Left colon (tissue), 2 donors: ENCODE measurements at regions not wholly inside any gene's neighbourhood (a gene's known extent, or its start where the extent isn't known, plus 50 kb on each side); places are given as distances from the start of the nearest gene placed in this dataset.

Experiments
- ATAC-seq: fragments of 200-7000 bp; cut with Tn5 transposase; one replicate; pipeline ENCODE4 v1.9.1; 2020; ENCODE audit warnings: mild to moderate bottlenecking, moderate library complexity
- DNase-seq, 2 donors: peaks; one replicate each; pipeline ENCODE4 v3.0.0-alpha.2; 2020
- intact Hi-C, 2 donors: fragments of 100-400 bp; cut with DNase I in 1 of 2; cut with micrococcal nuclease in 1 of 2; formaldehyde crosslinking; loops; one replicate each; pipeline versions ENCODE4 v1.11.2 to v1.14.0; 2022; cut with DNase I, micrococcal nuclease
- donor health status: DM: no; HTN: no; CAD: no.
- donor health status: DM: yes; HTN: yes; CAD: no.

DNA sequence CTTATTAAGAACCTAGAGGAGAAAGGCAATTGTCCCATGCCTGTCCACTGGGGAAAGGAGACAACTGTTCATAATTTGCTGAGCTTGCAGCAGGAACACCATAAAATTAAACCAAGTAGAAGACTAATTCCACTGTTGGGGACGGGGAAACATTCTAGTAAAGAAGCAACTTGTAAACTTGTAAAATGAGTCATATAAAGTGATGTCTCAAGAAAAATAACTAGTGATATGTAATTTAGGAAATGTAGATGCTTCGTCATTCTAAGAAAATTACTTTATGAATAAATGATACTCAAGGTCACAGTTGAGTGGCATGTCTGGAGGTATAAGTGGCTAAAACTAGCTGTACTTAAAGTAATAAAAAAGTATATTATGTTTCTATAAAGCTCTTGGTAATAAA is 121.2 kb upstream of the MID1 start:
- intact Hi-C loops, result no loop called here
- DNase-seq, result no peak
- ATAC-seq, result no peak

DNA sequence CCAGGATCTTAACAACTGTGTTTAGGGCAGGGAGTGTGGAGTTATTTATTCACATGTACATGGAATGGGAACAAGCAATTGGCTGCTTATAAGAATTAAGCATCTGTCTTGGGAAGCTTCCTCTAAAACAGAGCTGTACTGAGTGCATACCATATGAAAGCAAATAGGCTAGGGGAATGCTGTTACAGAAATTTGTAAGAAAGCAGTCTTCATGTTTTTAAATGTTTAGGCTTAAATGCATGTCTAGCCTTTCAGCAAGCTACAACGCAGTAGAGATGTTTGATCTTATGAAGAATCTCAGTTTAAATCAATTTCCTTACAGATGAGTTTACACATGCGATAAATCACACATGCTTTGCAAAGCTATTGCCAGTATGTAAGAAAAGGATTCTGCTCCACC is 123.1 kb upstream of the MID1 start:
- intact Hi-C loops, result no loop called here
- ATAC-seq, result no peak
- DNase-seq, result no peak

DNA sequence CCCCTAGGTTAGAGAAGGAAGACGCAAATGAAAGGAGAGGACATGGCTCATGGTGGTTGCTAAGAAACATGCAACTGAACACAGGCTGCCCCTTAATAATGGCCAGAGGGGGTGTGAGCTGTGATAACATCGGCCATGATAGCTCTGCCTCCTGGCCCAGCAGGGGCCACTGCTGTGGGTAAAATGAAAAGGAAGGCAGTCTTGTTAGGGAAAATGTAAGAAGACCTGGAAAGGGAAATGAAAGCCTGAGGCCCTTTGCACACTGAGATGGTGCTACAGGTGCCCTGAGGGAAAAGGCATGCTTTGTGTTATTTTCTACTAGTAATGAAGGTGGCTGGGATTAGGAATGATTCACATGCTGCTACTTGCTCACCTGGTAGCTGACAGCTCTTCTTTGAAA is 123.6 kb upstream of the MID1 start:
- DNase-seq, result no peak
- no peak for ATAC-seq
- intact Hi-C loops, result no loop called here

DNA sequence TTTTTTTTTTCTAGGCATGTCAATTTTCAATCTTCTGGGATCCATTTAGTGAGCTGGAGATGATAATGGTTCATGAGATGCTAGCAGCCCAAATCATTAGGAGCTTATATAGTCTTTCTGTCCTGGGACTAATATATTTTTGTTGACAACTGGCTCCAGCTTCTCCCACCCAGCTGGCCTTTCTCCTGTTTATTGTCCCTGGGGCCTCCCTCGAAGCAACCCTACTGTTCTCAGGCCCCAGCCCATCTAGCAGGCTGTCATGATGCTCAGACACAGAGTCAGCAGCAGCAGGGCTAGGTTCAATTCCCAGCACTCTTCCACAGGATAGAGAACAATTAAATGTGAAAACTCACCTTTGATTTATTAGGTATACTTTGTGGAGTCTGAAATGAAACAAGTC is 127.6 kb upstream of the MID1 start:
- intact Hi-C loops, result no loop called here
- ATAC-seq (no peak), DNase-seq (no peak)

DNA sequence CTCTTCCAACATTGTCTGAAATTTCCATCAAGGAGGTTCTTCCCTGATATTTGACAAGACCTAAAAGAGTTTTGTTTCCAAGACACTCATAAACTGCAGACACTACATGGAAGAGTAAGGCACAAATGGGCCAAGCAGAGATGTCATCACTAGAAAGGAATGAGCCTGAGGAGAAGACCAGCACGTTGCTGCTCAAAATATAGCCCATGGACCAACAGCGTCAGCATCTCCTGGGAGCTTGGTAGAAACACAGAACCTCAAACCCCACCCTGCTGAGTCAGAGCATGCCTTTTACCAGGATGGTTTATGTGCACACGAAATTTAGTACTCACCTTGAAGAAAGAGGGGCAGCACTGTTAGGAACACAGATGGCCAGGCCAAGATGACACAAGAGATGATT is 128.7 kb upstream of the MID1 start:
- ATAC-seq (no peak), DNase-seq (no peak)
- intact Hi-C loops, result no loop called here

DNA sequence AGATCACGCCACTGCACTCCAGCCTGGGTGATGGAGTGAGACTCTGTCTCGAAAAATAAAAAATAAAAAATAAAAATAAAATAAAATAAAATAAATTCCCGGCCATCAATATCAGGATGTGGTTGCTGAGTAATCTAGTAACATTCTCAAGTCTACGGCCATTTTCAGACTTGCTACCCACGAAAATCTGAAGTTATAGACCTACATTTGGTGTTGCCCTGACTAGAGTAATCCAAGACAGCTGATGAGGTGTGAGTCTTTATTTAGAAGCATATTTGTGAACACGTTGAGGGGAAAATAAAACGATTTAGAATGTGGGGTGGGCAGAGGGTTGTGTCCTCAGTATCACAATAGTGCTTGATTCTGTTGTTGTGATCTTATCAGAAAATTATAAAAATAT is 130.2 kb upstream of the MID1 start:
- DNase-seq (no peak), ATAC-seq (no peak)
- intact Hi-C loops, result no loop called here

DNA sequence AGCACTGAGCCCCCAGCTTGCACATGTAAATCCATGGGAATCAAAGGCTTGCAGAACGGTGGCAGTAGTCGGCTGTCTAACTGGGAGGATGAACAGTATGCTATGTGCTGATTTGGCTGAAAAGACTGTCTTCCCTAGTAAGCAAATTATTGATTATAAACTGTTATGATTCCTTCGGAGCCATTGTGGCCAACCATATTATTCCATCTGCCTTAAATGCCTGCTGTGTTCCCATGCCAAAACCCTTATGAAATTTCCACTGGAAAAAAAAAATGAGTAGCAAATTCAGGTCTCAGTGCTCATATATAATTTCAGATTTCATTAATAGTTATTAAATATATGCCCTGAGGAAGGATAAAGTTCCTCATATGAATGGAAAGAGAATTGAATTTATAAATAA is 132.7 kb upstream of the MID1 start:
- ATAC-seq, result no peak
- DNase-seq, result no peak
- intact Hi-C loops, result no loop called here

DNA sequence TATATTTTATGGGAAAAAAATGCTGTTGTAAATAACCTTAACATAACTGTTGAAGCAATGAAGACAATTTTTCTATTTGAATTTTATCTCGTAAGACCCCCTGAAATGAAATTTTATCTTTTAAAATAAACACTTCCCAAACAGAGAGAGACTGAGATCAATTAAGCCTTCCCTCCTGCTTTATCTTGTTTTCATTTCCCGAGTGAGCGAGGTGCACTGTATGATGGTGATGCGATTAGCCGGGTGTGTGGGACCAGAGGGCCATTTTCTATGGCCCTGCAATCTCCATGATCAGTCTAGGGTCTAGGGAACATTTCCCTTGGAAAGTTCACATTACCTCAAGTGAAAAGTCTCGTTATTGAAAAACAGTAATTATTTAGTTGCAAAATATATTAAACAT is 134.1 kb upstream of the MID1 start:
- intact Hi-C loops, result no loop called here
- DNase-seq (no peak), ATAC-seq (no peak)

DNA sequence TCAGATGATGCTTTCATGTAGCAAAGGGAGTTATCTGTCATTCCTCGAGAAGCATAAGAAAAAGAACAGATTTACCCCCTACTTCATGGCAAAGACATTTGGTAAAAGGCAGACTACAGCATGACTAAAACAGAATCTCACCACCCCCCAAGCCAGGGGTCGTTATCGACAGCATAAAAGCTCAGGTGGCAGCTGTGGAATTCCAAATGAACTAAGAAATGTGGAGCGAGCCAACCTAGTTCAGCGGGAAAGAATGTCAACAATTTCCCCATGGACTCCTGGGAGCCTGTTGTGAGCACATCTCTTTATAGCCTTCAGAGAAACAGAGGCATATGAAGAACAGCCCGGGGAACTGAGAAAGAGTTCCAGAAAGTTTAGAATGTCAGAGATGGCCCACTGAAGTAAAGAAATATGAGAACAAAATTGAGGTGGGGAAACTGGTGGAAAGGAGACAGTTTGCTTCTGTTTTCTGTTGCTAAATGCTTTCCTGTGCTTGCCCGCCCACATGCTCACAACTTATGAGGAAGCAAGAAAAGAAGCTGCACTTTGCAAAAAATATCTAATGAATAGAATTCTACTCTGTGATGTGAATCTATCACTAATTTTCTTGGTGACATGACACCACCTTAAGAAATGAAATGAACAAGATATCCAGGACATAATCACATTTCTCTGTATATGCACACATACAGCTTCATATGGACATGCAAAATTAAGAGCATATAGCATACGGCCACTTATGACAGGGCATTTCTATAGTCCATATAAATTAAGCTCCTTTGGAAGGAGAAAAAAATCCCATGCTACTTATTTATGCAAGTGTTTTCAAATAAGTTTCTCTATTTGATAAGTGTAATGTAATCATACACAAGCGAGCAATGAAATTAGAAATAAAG is 135.3 kb upstream of the MID1 start:
- no peak for DNase-seq
- ATAC-seq, result no peak
- intact Hi-C loops, result no loop called here

DNA sequence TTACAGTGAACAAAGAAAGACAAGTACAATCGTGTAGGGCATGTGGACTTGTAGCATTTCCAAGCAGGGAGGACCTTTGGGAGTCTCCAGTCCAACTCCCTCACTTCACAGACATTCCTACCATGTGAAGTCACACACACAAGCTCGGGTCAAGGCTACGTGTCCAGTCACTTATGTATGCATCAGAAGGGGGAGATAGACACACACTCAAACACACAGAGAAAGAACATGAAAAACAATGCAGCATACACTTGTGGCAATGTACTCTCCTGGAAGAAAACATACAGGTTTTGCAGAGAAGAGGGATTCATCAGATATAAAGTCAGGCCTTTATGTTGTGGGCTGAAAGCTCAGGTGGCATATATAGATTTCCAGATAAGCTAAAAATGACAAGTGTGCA is 136.1 kb upstream of the MID1 start:
- intact Hi-C loops, result no loop called here
- ATAC-seq (no peak), DNase-seq (no peak)

DNA sequence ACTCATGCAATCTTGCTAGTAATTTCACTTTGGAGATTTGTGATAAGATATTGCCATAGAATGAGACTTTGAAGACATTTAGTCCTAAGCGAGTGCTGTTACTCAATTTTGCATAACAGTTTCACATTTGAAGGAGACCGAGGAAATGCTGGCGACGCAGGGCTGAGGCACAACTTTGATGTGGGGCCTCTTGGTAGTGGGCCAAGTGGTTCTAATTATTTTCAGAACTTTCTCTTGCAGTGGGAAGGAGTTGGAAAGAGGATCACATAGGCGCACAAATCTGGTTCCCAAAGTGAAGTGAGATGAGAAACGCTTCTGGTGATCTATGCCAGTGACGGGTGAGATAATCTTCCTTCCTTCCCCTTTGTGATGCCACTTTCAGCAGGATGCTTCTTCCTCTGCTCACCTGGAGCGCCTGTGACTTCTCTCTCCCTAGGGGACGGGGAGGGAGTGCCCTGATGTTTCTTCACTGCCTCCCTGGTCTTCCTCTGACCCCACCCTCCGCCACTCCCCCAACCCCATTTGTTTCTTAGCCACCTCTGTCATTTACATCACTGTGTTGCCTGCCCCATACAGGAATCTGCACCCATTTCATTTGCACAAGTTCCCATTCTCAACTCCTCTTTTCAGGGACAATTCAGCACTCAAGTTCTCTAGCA is 138.9 kb upstream of the MID1 start:
- DNase-seq (no peak), ATAC-seq (no peak)
- intact Hi-C loops, result no loop called here

DNA sequence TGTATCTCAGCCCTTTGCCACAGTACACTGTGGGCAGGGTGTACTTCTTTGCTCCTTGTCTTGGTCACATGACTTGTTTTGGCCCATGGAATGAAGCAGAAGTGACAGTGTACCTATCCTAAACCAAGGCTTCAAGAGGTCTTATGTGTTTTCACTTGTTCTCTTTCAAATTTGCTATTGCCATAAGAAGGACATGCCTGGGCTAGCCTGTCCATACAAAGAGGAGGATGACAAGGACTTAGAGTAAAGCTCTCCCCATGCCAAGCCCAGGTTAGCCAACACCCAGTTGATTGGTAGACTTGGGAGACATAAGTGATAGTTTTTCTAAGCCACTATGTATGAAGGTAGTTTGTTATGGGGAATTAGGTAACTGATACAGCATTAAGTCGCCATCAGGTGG is 141.1 kb upstream of the MID1 start:
- DNase-seq (no peak), ATAC-seq (no peak)
- intact Hi-C loops, result no loop called here

DNA sequence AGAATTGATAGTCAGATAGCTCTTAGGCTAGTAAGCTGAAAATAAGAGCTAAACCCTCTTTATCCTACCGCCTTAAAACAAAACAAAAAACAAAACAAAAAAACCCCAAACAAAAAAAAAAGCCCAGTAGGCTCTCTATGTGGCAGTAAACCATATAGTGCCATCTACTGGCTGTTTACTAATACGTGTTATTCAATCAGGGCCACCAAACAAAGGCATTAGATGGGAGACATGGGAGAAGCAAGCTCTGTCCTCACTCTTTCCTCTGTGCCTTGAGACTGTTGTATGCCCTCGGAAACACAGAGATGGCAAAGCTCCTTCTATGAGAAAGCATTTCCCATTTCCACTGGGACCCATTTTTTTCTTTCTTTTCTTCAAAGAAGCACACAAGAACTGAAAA is 148.8 kb upstream of the MID1 start:
- intact Hi-C loops, result no loop called here
- DNase-seq (no peak), ATAC-seq (peak; percentile 47)

DNA sequence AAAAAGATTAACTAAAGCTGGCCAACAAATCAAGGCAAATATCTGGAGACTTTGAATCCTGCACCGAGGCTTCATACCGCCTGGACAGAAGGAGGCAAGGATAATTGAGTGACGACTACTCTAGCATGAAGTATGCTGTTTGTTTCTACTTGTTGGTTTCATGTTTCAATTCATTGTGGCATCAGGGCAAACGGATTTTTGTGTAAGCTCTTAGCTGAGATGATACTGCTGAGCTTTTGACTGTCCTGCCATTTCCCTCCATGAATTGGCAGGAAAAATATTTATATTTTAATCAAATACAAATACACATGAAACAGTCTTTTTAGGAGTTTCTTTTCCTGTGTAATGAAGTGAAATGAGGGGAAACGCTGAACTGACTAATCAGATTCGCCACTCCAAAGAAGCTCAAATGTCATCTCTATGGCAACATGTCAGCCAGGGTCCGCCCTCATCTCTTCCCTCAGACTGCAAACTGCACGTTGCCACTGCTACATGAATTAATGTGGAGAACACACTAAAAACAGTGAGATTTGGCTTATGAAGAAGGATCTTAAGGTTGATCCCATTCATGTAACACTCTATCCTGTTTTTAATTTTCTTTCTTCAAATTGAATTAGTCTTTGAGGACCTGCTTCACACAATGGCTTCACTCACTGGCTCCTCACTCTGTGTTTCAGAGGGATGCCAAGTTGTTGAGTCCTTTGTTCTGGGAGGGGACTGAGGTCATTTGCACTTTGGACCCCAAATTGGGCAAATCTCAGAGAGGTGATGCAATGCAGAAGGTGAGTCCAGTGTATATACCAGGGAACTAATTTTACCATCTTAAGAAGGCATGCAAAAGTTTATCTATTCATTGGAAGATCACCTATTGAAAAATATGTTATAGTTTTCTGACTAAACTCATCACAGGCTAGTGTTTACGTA is 149.6 kb upstream of the MID1 start:
- intact Hi-C loops, result no loop called here
- no peak for ATAC-seq
- no peak for DNase-seq

DNA sequence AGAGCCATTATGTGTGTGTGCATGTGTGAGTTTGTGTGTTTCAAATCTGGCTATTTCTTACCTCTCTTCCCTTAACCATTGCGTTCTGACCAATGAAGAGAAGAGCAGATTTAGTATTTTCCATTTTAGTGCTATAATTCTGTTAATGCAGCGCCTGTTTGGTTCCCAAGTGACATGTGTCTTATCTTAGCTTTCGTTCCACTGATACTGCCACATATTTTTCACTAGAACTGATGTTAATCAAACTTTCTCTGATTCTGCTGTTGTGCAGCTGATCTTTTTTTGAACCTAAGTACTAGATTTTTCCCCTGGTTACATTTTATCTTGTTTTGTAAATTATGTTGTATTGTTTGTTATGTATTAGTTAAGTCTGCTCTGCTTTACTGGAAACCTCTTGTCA is 152.9 kb upstream of the MID1 start:
- intact Hi-C loops, result no loop called here
- DNase-seq (no peak), ATAC-seq (no peak)

DNA sequence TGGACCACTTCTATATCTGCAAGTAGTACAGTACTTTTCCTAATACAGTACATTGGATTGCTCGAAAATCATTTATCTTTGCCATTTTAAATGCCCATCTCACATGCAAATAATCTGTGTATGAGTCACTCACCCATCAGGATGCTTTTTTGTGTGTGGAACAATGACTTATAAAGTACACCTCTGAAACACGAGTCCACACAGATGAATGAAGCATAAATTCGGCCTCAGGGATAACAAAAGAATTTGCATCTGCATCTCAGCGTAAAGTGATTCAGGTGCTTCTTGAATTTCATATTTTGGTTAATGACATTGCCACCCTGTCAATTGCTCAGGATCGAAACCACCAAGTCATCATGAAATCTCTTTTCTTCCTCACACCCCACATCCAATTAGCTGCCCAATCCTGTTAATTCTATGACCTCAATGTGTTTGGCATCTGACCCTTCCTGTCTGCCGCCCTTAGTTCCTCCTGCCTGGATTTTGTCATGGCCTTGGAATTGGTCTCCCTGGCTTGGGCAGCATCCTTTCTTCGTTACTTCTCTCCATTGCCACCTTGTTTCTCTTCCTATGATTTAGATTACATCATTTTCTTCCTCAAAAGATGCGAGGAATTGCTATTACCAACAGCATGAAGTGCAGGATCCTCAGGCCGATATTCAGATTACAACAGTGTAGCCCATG is 161.6 kb upstream of the MID1 start:
- no peak for DNase-seq
- intact Hi-C loops, result no loop called here
- ATAC-seq, result no peak

DNA sequence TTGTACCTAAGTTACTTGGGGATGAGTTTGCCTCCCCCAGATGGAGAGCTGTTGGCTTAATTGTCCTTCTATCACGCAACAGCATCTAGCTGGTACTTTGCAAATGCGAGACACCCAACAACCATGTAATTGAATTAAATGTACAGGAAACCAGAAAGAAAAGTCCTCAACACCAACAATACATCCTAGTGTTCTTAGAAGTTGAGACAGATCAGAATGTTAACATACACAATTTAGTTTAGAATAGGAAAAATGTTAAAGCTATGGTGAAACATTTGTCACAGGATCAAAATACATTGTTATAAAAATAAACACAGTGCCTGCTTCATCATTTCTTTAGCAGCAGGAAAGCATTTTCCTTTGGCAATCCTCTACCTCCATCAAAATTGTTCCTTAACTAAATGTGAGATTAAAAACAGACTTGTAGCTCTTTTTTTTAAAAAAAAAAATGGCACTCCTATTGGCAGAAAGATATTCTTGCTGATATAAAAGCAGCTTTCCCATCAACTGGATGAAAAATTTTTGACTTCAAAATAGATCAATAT is 163.1 kb upstream of the MID1 start:
- intact Hi-C loops, result no loop called here
- ATAC-seq (no peak), DNase-seq (no peak)

DNA sequence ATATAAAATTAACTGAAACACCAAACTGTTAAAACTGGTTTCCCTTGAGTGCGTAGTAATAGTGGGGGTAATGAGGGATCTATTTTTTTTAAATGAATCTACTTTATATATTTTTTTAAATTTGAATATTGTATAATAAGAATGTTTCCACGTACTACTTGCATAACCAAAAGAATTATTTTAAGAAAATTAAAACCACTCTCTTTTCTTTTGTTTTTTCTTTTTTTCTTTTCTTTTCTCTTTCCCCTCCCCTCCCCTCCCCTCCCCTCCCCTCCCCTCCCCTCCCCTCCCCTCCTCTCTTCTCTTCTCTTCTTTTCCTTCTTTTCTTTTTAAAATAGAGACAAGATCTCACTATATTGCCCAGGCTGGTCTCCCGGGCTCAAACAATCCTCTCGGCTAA is 166.9 kb upstream of the MID1 start:
- intact Hi-C loops, result no loop called here
- ATAC-seq, result no peak
- DNase-seq, result no peak

DNA sequence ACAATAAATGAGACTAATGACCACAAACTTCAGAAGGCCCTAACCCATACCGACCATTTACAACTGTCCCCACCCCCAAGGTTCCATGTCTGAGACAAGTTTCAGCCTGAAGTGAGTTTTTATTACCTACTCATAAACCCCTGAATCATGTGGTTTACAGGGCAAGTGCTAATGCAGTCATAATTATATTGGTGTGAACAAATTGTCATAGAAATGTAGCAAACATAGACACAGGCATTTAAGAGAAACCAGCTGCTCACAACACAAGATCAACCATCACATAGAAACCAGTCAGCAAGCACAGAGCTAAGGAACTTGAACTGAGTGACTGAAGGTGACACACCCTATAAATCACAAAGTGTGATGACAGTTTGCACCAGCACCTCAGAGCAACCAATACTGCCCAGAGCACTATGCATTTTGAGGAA is 173.8 kb upstream of the MID1 start:
- ATAC-seq (peak; percentile 77), DNase-seq (no peak)

More for the DNA sequence above, 173.8 kb upstream of the MID1 start:
- intact Hi-C loops, result no loop called here
